BJ (cell line): ENCODE measurements at regions not wholly inside any gene's neighbourhood (a gene's known extent, or its start where the extent isn't known, plus 50 kb on each side); places are given as distances from the start of the nearest gene placed in this dataset.

Experiments used
- CTCF ChIA-PET: fragments of 350-600 bp; formaldehyde crosslinking; extraction: SDS; loops from one replicate; lab custom pipeline; 2021; ENCODE audit warnings: antibody characterized with exemption, inconsistent platforms; lab: Yijun Ruan, JAX
- POLR2A ChIA-PET: fragments of 300-600 bp; sonication (Branson Sonifier 250); formaldehyde crosslinking; extraction: SDS; loops from one replicate; lab custom pipeline; 2021; ENCODE audit warnings: antibody characterized with exemption; lab: Charles Lee
- DNase-seq: peaks from one replicate; pipeline ENCODE4 v3.0.0-alpha.2; 2011; ENCODE audit warnings: low read depth
- H3K27me3 ChIP-seq: 2 replicates; pipeline ENCODE4 v1.6.0; 2011; ENCODE audit warnings: low read length; ENCODE audit not compliant: control insufficient read depth, insufficient read depth
- H3K36me3 ChIP-seq: 2 replicates; pipeline ENCODE4 v1.5.1; 2011; ENCODE audit warnings: low read length; ENCODE audit not compliant: control insufficient read depth, insufficient read depth
- H3K4me3 ChIP-seq: 2 replicates; pipeline ENCODE4 v1.5.1; 2011; ENCODE audit warnings: low read depth, mild to moderate bottlenecking, control low read depth, low read length
- CTCF ChIP-seq: IDR thresholded peaks from 2 replicates; pipeline ENCODE4 v1.5.1; 2011; ENCODE audit warnings: low read depth, mild to moderate bottlenecking, control low read depth, inconsistent platforms, low read length, moderate library complexity; ENCODE audit not compliant: insufficient read depth

- no peak for TF ChIP-seq CTCF
- H3K36me3 ChIP-seq: no peaks in the 10 kb centered on the region
- no peak overlapping the region for H3K4me3 ChIP-seq
- no peaks in the 10 kb centered on the region; the same call in 1 of the 2 replicates for H3K27me3 ChIP-seq
- ChIA-PET POLR2A (no interaction called here), CTCF (no interaction called here)
- DNase-seq: no peak
These were observed 57.7 kb upstream of the BNIP2 start for GRCh38 chr15:59746777-59747176.

- TF ChIP-seq CTCF: no peak; the same call in 1 of the 2 replicates
- ChIA-PET POLR2A (no interaction called here), CTCF (interaction anchor here (0.7 to 2.5 kb wide), 5 partner anchors 9 to 438 kb away, joined by 3 to 8 read pairs (median 4); no protein-coding TSS in a partner anchor)
- H3K27me3 ChIP-seq: no peaks in the 10 kb centered on the region; the same call in 1 of the 2 replicates
- no peaks in the 10 kb centered on the region for H3K36me3 ChIP-seq
- no peak overlapping the region for H3K4me3 ChIP-seq
- DNase-seq: no peak
These were observed 52.3 kb upstream of the BNIP2 start for GRCh38 chr15:59741274-59741906.

- ChIA-PET CTCF (interaction anchor here (1.2 to 2.1 kb wide), 2 partner anchors 15 to 587 kb away, joined by 3 to 5 read pairs; no protein-coding TSS in a partner anchor), POLR2A (no interaction called here)
These were observed 50.6 kb upstream of the BNIP2 start for GRCh38 chr15:59739557-59740186.

More at GRCh38 chr15:59739557-59740186, 50.6 kb upstream of the BNIP2 start:
- no peaks in the 10 kb centered on the region for H3K36me3 ChIP-seq
- no peak for TF ChIP-seq CTCF
- DNase-seq: no peak
- no peaks in the 10 kb centered on the region; the same call in 1 of the 2 replicates for H3K27me3 ChIP-seq
- H3K4me3 ChIP-seq: no peak overlapping the region
